NCI-H2227 (cell line): ENCODE measurements at regions not wholly inside any gene's neighbourhood (a gene's known extent, or its start where the extent isn't known, plus 50 kb on each side); places are given as distances from the start of the nearest gene placed in this dataset.
"Not testable (repeated sequence)": the region's sequence is repeated elsewhere in the genome, so short reads cannot be mapped to it uniquely, and the experiment has no call there.

Source experiments
- DNase-seq: peaks from one replicate; lab custom pipeline; 2025; ENCODE audit not compliant: unreplicated experiment; lab: John Stamatoyannopoulos, UW

DNA sequence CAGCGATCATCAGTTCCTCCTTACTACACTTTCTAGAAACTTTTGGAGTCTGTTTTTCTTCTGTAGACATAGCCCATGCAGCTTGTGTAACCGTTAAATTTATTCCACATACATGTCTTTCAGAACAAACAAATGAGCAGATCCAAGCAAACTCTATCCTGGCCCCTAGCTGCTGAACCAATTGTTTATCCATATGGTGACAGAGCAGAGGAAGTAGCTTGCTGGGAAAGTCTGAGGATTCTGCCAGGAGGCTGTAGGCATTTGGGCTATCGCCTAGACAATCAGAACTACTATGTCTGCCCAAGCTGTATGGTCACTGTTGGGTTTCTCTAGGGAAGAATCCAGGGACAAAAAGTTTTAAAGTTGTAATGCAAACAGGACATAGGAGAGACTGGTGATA, 343.7 kb downstream of the SPRY2 start:
- DNase-seq = no peak

DNA sequence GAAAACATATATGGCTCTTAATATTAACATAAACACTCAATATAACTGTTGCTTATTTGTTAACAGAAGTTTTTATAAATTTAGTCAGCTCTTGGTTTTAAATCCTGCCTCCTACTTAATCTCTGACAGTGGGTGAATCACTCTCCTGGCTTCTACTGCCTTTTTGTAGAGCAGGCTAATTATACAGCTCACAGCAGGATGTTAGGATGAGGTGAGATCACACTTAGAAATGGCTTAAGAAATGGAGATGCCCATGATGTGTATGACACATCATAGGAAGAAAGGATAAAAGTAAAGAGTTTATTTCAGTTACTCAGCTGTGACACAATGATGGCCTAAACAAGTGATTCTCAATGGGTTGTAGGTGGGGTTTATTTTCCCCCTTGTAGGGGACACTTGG, 345.6 kb downstream of the SPRY2 start:
- no peak for DNase-seq

- DNase-seq = no peak
Observed at GRCh38 chr13:79992111-79992510, 348.8 kb downstream of the SPRY2 start.

DNA sequence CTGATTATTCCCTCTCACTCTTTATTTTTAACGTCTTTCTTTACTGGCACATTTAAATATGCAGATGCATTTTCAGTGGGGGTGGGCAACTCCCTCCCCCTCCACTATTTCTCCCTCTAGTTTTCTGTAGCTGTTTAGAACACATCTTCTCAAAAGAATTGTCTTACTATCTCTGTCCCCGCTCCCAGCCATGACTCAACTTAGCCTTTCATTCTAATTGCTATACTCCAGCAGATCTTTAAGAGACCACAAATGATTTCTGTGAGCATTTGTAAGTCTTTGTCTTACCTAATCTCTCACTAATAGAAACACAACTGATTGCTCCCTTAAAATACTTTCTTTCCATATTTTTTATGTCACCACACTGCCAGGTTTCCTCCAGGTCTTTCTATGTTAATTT, 350.9 kb downstream of the SPRY2 start:
- DNase-seq = no peak

GRCh38 chr13:79989217-79989661, 351.7 kb downstream of the SPRY2 start:
- DNase-seq = no peak

DNA sequence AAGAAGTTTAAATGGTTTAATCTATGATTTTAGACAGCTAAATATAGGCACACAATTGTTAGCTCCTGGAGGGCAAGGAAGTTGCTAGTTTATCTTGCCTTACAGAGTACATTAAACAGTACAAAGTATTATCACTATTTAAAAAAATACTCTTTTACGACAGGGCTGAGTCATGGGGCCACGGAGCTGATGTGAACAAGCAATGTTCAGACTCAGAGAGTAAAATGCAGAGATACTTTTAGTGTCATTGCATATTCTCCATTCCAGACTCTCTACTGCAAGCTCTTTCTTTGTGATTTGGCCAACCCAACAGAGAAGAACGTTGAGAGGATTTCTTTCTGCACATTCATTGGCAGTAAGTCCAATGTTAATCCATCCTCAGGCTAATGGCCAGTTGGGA, 352.4 kb downstream of the SPRY2 start:
- no peak for DNase-seq

DNA sequence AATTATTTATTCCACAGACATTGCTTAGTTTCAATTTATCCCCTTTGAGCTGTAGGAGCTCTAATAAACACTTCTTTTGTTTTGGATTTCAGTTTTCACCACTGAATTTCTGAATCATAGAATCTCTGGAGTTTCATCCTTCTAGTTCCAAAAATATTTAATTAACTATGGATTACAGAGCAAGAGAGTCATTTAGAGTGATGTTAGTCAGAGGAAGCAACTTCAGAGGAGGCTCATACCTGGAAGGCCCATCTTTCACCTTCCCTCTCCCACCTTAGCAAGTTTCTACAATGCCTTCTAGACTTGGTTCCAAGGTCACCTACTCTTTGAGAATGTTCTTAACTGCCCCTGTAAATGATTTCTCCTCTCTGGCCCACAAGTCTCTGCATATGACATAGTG, 353.2 kb downstream of the SPRY2 start:
- DNase-seq = no peak

DNA sequence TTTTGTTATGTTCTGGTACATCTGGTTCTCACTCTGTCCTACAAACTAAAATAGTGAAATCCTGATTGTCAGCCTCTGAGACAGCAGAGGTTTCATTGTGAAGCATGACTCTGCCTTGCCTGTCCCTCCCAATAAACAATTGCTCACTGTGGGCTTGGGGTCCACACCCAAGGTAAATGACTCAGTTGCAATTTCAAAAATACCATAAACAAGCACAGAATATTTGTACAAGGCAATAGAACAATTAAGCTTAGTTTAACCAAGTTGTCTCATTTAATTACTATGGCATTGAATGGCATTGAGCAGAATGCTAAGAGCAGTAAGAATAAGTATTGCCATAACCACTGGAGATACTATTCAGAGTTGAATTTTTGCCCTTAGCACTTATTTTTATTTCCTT, 353.6 kb downstream of the SPRY2 start:
- no peak for DNase-seq

- no peak for DNase-seq
Observed at GRCh38 chr13:79986890-79987289, 354.0 kb downstream of the SPRY2 start.

DNA sequence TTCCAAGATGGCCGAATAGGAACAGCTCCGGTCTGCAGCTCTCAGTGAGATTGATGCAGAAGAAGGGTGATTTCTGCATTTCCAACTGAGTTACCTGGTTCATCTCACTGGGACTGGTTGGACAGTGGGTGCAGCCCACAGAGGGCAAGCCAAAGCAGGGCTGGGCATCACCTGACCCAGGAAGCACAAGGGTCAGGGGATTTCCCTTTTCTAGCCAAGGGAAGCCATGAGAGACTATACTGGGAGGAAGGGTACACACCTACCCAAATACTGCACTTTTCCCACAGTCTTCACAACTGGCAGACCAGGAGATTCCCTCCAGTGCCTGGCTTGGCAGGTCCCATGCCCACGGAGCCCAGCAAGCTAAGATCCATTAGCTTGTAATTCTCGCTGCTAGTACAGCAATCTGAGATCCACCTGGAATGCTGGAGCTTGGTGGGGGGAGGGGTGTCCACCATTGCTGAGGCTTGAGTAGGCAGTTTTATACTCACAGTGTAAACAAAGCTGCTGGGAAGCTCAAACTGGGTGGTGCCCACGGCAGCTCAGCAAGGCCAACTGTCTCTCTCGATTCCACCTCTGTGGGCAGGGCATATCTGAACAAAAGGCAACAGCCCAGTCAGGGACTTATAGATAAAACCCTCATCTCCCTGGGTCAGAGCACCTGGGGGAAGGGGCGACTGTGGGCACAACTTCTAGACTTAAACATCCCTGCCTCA, 365.8 kb downstream of the SPRY2 start:
- DNase-seq = not testable (repeated sequence)

DNA sequence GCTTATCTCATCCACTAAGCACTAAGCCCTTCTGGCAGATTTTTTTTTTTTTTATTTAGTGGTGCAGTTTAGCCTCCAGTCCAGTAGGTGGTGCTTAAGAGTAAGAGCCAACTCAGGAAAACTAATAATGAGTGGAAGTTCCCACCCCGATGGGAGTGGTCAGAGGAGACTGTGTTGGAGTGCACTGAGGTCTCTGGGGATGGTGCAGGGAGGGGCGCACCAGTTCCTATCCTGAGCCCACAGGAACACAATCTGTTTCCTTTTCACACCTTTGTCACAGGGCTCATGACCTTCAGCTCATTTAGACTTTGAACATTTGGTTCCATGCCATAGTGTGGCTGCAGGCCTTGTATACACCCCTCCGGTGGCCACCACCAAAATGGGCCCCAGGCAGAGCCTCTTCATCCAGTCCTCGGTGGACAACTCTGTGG, 367.4 kb downstream of the SPRY2 start:
- no peak for DNase-seq

GRCh38 chr13:79972066-79972569, 368.8 kb downstream of the SPRY2 start:
- no peak for DNase-seq

- DNase-seq = no peak
Observed at GRCh38 chr13:79966493-79966895, 374.4 kb downstream of the SPRY2 start.

- no peak for DNase-seq
Observed at GRCh38 chr13:79966059-79966458, 374.9 kb downstream of the SPRY2 start.

DNA sequence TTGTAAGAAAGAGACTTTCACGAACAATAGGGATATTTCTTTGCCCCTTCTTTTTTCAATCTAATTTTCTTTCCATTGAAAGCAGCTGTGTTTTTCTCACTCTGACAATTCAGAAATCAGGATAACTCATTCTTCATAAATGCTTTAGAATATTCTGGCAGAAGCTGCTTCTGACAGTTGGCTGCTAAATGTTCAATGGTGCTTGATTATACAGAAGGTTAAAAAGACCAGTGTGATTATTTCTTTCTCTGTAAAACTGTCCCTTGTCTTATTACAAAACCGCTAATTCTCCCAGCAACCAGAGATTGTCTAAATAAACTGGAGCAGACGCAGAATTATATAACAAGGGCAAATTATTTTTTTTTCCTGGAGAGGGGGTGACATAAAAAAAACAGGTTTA, 394.4 kb downstream of the SPRY2 start:
- no peak for DNase-seq

DNA sequence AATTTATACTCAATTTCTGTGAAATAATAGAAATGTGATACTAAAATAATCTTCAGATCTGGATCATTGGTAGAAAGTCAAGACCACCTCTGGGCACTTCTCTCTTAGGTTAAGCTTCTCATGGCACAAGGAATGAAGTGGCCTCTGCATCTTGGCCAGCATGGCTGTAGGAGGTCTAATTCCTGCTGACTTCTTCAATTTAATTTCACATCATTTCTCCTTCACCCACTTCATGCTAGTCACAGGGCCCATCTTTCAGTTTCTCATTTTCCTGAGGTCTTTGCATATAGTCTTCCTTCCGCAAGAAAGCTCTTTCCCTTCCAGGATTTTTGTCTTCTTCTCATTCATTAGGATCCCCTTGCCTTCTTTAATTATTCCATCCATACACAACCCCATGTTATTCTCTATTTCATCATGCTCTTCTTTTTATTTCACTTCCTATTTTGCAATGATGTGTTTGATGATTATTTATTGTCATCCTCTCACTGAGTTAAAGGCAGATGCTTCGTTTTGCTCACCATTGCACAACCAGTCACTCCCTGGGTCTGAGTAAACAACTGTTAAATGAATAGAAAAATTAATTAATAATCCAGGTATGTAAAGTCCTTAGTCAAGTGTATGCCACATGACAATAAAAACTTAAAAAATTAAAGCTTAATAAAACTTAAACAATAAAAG, 397.4 kb downstream of the SPRY2 start:
- DNase-seq = no peak

DNA sequence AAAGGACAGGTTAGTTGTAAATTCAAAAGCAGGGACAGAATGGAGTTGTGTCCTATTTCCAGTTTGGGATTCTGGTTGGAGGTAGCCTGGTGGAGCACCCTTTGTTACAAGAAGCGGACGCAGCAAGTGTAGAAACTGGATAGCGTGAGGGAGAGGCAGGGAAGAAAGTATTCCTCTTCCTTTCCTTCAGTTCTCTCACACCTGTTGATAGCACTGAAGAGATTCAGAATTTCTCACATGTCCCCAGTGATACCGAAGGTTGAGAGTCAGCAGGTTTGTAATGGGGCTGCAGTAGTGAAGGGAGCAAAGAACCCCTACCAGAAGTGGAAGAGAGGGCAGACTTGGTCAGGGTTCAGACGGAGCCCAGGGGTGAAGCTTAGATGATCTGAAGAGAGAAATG, 399.2 kb downstream of the SPRY2 start:
- DNase-seq = no peak

GRCh38 chr13:79939689-79940088, 401.2 kb downstream of the SPRY2 start:
- DNase-seq = no peak

DNA sequence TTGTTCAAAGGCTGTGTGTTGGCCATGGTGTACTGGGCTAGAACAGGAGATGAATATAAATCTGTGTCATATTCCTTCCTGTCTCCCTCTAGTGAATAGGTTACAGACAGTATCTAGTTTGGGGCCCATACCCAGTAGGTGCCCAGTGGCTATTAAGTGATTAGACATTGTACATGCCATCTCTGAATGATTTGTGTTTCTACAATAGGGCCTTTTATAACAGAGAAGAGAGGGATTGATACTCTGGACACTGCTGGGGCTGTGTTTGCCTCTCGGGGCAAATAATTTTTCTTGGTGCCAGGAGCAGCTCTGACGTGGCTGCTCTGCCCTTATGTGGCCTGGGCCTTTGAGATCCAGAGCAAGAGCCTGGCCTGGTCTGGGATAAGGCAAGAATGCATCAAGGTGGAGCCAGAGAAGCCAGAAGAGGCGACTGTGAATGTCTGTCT, 403.1 kb downstream of the SPRY2 start:
- no peak for DNase-seq

DNA sequence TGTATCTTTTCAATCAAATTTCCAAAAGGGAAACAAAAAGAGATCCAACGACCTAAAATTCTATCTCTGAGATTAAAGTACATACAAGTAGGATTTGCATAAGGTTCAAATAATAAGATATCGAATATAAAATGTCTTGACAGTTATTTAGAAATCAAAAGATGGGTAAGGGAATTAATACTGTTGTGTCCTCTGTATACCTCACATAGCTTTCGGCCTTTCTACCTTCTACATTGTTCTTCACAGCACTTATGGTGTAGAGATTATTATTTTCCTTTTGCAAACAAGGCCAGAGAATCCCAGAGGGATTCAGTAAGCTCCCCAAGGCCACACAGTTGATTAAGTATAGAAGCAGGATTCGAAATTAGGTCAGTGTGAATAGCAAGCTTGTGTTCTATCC, 403.6 kb downstream of the SPRY2 start:
- DNase-seq = no peak

DNA sequence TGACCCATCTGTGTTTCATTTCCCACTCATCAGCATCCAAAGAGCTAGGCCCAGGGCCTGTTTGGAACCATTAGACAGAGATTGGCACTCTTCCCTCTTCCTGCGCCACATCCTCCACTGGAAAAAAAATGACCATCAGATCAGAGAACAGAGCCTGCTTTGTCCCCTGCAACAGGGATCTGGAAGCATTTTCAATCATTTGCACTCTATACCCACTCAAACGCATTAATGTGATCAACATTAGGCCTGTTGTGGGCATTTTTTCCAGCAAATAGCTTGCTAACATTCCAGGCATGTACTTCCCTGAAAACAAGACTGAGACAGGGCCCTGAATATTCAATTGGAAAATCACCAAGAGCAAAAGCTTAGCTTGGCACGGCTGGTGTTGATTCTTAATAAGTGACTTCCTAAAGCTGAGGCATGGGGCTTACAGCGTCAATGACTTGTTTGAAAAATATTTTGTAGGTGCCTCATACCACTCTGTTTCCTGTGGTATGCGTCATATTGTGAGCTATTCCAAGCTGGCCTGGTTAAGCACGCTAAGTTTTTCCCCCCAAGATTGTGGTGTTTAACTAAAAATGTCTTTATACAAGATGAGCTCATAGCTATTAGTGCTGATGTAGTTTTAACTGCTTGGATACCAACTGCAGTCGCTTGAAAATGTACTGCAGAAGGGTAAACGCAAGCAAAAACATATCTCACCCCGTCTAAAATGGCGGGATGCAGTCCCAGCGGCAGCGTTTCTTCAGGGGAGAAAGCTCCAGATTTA, 404.4 kb downstream of the SPRY2 start:
- DNase-seq = no peak

DNA sequence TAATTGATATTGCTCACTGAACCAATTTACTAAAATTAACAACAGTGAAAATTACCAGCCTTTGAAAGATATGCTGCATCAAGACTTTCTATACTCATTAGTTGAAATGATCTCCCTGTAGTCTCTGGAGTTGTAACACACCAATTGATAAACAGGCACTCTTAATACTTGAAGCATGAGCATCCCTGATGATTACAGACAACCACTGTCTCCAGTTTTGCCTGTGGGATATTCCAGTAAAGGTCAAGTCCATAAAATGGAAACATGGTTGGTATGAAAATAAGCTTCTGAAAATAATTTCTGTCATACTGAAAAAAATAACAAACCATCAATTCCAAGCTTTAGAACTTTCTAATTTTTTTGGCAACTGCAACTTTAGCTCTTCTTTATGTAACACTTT, 405.8 kb downstream of the SPRY2 start:
- DNase-seq = no peak
